Fibroblast of villous mesenchyme (primary cell): ENCODE measurements at regions not wholly inside any gene's neighbourhood (a gene's known extent, or its start where the extent isn't known, plus 50 kb on each side); places are given as distances from the start of the nearest gene placed in this dataset.

Experiments used
- DNase-seq: peaks from one replicate; pipeline ENCODE4 v3.0.0-alpha.2; 2010; ENCODE audit warnings: low read depth
- H3K4me3 ChIP-seq: 2 replicates; pipeline ENCODE4 v1.5.1; 2011; ENCODE audit warnings: low read depth, mild to moderate bottlenecking, low read length
- CTCF ChIP-seq: IDR thresholded peaks from 2 replicates; pipeline ENCODE4 v1.5.1; 2012; ENCODE audit warnings: low read depth, mild to moderate bottlenecking, low read length; ENCODE audit not compliant: insufficient read depth

- DNase-seq = peak; percentile 10
- no peak overlapping the region for H3K4me3 ChIP-seq
- TF ChIP-seq CTCF = no peak
Observed at GRCh38 chr2:223197046-223197445, 145.1 kb downstream of the KCNE4 start.

GRCh38 chr2:223199531-223200515 is 147.8 kb downstream of the KCNE4 start:
- no peak for TF ChIP-seq CTCF
- H3K4me3 ChIP-seq = no peak overlapping the region
- DNase-seq = peak; percentile 3

- DNase-seq = peak; percentile 70
- no peak overlapping the region for H3K4me3 ChIP-seq
- no peak for TF ChIP-seq CTCF
Observed at GRCh38 chr2:223203971-223204929, 152.3 kb downstream of the KCNE4 start.

- no peak for TF ChIP-seq CTCF
- no peak for DNase-seq
- H3K4me3 ChIP-seq = no peak overlapping the region
Observed at GRCh38 chr2:223210489-223210888, 158.5 kb downstream of the KCNE4 start.

- no peak overlapping the region for H3K4me3 ChIP-seq
- TF ChIP-seq CTCF = no peak
- DNase-seq = peak; percentile 19
Observed at GRCh38 chr2:223214394-223215253, 162.6 kb downstream of the KCNE4 start.

GRCh38 chr2:223215254-223215516 is 163.2 kb downstream of the KCNE4 start:
- no peak for DNase-seq
- no peak overlapping the region for H3K4me3 ChIP-seq
- TF ChIP-seq CTCF = no peak
